NT2/D1 (cell line): ENCODE measurements at regions not wholly inside any gene's neighbourhood (a gene's known extent, or its start where the extent isn't known, plus 50 kb on each side); places are given as distances from the start of the nearest gene placed in this dataset.

Experiments
- YY1 ChIP-seq: IDR thresholded peaks from 2 replicates; pipeline ENCODE4 v1.6.1; 2011; ENCODE audit not compliant: insufficient read length, insufficient read depth
- ZNF274 ChIP-seq: IDR thresholded peaks from 2 replicates; pipeline ENCODE4 v1.6.1; 2011; ENCODE audit warnings: mild to moderate bottlenecking, low read depth, low read length

- no peak for TF ChIP-seq ZNF274
- TF ChIP-seq YY1: no peak
Measured at GRCh38 chr20:12737497-12737896, 271.3 kb upstream of the SPTLC3 start.
